ENCODE measurements at regions not wholly inside any gene's neighbourhood (a gene's known extent, or its start where the extent isn't known, plus 50 kb on each side); places are given as distances from the start of the nearest gene placed in this dataset.

- Histone ChIP-seq H3K4me3 (no peak overlapping the region), H3K27me3 (no peaks in the 10 kb centered on the region), H3K36me3 (no peaks in the 10 kb centered on the region), H3K27ac (no peak overlapping the region), H3K4me1 (no peaks in the 10 kb centered on the region), H3K9me3 (no peaks in the 10 kb centered on the region)
- DNase-seq (ENCODE audit: low spot score in 2 of 2): no peak
- TF ChIP-seq CTCF (IDR thresholded peaks at IDR 0.05): no peak
- intact Hi-C loops (cut with DNase I): no loop called here
These were observed 284.3 kb upstream of the DAB2 start for GRCh38 chr5:39709032-39709431.

GRCh38 chr5:39702928-39703327 is 278.1 kb upstream of the DAB2 start:
- intact Hi-C loops (cut with DNase I): no loop called here
- Histone ChIP-seq H3K36me3 (no peaks in the 10 kb centered on the region), H3K27me3 (no peaks in the 10 kb centered on the region), H3K4me1 (no peaks in the 10 kb centered on the region), H3K4me3 (no peak overlapping the region), H3K9me3 (no peaks in the 10 kb centered on the region), H3K27ac (no peak overlapping the region)
- TF ChIP-seq CTCF (IDR thresholded peaks at IDR 0.05): no peak
- DNase-seq (ENCODE audit: low spot score in 2 of 2): no peak

- Histone ChIP-seq H3K27me3 (no peaks in the 10 kb centered on the region), H3K36me3 (no peaks in the 10 kb centered on the region), H3K27ac (no peak overlapping the region), H3K9me3 (no peaks in the 10 kb centered on the region), H3K4me3 (no peak overlapping the region), H3K4me1 (no peaks in the 10 kb centered on the region)
- no peak for TF ChIP-seq CTCF (IDR thresholded peaks at IDR 0.05)
- no peak for DNase-seq (ENCODE audit: low spot score in 2 of 2)
- intact Hi-C loops (cut with DNase I): no loop called here
These were observed 275.7 kb upstream of the DAB2 start for GRCh38 chr5:39700523-39700922.

GRCh38 chr5:39698838-39699560 is 274.2 kb upstream of the DAB2 start:
- H3K36me3 ChIP-seq: no peaks in the 10 kb centered on the region

GRCh38 chr5:39697881-39698280 is 273.1 kb upstream of the DAB2 start:
- no peak for DNase-seq (ENCODE audit: low spot score in 2 of 2)
- intact Hi-C loops (cut with DNase I): no loop called here
- no peaks in the 10 kb centered on the region for H3K9me3 ChIP-seq
- H3K36me3 ChIP-seq: no peaks in the 10 kb centered on the region
- H3K4me3 ChIP-seq: no peak overlapping the region
- H3K27me3 ChIP-seq: no peaks in the 10 kb centered on the region
- H3K27ac ChIP-seq: no peak overlapping the region
- no peaks in the 10 kb centered on the region for H3K4me1 ChIP-seq
- no peak for TF ChIP-seq CTCF (IDR thresholded peaks at IDR 0.05)

More at GRCh38 chr5:39698838-39699560, 274.2 kb upstream of the DAB2 start:
- no peaks in the 10 kb centered on the region for H3K9me3 ChIP-seq
- no peaks in the 10 kb centered on the region for H3K4me1 ChIP-seq
- no peak for DNase-seq (ENCODE audit: low spot score in 2 of 2)
- no peaks in the 10 kb centered on the region for H3K27me3 ChIP-seq
- intact Hi-C loops (cut with DNase I): no loop called here
- TF ChIP-seq CTCF (IDR thresholded peaks at IDR 0.05): no peak
- H3K27ac ChIP-seq: no peak overlapping the region
- no peak overlapping the region for H3K4me3 ChIP-seq

Data from ascending aorta (tissue), 2 donors.